GM18507 (cell line): ENCODE measurements at regions not wholly inside any gene's neighbourhood (a gene's known extent, or its start where the extent isn't known, plus 50 kb on each side); places are given as distances from the start of the nearest gene placed in this dataset.

Source experiments
- DNase-seq: peaks from one replicate; pipeline ENCODE4 v3.0.0; 2011; ENCODE audit warnings: low read depth; ENCODE audit not compliant: insufficient read length; ENCODE audit errors: extremely low spot score
- FAIRE-seq: peaks from 2 replicates; lab custom pipeline; 2011; peaks lifted over from hg19 to GRCh38; lab: Jason Lieb, UNC

DNA sequence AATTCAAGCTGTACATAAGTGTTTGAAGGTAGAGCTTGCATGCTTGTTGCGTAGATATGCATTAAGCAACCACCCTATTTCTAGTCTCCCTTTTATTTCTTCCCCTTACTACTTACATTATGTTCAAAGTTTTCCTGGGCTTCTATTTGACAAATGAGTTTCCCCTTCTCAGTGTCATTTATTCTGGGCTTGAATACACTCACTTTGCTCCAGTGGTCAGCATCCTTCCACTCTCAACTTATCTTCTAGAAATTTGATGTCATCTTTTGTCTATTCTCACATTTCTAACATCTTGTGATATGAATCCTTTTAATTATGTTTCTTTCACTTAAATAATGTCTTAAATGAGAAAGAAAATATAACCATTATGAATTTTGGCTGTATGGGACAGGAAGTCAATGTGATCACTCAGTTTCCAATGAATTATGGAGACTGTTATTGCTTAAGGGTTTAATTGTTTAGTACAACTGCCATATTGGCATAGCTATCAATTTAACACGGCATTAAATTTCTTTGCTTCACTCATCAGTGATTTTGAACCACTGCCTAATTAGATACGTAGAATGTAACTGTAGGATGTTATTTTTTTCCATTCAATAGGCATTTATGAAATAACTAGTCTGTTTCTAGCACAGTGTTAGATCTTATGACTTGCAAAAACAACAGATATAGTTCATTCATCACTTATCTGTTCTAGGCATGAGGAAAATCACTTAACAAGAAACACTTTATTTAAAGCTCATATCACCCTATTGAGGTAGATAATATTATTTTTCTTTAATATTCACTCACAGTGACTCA is 105.5 kb upstream of the CDH12 start:
- FAIRE-seq = no peak
- DNase-seq = no peak

DNA sequence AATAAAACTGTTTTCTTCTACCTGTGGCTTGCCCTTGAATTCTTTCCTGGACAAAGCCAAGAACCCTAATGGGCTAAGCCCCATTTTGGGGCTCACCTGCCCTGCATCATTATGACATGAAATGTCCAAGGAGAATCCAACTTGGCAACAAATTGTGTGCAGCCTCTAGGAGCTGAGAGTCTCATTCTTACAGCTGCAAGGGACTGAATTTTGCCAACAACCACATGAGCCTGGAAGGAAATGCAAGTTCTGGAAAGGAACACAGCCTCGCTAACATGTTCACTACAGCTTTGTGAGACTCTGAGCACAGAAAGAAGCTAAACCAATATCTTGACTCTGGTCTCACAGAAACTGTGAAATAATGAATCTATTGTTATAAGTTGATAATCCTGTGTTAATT is 94.8 kb upstream of the CDH12 start:
- FAIRE-seq (no peak), DNase-seq (no peak)

DNA sequence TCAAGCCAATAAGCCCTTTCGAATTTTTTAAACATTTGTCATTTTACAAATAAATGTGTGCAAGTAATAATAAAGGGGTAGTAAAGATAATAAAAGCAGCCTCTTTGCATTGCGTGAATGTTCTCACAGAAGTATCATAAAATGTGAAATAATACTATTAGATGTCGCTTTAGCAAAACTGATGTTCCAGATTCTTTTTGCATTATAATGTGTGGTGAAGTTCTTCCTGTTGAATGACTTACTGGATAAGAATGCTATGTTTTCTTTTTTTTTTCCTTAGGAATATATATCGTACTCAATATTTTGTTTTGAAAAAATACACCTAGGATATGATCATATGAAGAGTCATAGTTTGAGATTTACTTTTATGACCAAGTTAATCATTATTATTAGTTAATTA is 85.2 kb upstream of the CDH12 start:
- FAIRE-seq (no peak), DNase-seq (no peak)

DNA sequence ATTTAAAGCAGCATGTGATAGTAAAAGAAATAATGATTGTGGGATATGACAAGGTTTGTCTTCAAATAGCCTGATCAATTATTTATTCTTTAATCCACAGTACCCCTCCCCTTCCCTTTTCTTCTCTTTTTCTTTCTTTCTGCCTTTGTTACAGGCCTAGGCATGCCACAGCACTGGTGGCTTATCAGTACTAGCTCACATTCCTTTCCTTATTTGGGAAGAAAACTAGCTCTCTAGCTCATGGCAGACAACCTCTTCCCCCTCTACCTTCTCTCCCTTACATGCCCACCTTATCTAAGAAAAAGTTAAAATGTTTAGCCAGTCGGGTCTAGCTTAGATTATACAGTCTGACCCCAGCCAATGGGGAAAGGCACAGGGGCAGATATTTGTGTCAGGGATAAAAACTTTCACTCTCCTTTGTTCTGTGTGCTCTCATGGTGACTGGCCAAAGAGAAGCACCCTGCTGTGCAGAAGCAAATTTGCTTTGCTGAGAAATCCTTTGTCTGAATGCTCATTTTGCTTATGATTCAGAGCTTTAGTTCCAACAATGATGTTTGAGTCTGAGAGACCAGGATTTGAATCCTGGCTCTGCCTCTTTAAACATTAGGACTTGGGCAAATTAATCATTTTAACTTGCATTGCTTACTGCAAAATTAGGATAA is 75.8 kb upstream of the CDH12 start:
- FAIRE-seq = no peak
- no peak for DNase-seq

DNA sequence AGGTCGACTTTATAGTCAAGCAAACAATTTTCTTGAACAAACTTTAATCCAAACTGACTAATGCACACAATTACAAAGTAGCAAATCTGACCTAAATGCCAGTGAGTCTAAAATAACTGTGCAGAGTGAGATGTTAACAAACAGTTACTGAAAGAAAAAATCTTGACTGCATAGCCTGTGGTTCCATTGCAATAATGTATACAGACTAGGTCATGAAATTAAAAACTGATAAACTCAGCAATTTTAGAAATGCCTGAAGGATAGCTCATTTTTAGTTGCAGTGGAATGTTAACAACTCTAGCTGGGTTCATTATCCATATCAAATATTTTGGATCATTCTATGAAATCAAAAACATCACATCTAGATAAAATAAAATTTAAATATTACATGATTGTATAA is 73.4 kb upstream of the CDH12 start:
- no peak for DNase-seq
- no peak for FAIRE-seq

DNA sequence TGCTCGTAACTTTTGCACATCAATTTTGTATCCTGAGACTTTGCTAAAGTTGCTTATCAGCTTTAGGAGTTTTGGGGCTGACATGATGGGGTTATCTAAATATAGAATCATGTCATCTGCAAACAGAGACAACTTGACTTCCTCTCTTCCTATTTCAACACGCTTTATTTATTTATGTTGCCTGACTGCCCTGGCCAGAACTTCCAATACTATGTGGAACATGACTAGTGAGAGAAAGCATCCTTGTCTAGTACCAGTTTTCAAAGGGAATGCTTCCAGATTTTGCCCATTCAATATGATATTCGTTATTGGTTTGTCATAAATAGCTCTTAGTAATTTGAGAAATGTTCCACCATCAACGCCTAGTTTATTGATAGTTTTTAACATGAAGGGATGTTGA is 65.4 kb upstream of the CDH12 start:
- DNase-seq (no peak), FAIRE-seq (no peak)

DNA sequence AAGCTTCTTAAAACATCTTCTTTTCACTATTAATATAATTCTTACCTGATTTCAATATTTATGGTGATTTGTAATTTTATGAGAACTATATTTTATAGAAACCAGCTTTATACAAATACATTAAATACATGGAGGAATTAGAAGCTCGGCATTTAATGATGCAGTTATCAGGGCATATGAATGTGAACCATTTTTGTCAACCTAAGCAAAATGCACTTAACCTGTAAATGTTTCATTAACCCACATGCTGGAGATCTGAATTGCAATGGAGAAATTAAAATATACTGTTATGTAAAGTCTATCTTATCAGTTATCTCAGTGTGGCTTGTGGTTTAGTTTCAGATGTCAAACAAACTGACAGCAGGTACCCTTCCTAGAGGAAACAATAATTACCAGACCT is 63.2 kb upstream of the CDH12 start:
- no peak for FAIRE-seq
- no peak for DNase-seq

DNA sequence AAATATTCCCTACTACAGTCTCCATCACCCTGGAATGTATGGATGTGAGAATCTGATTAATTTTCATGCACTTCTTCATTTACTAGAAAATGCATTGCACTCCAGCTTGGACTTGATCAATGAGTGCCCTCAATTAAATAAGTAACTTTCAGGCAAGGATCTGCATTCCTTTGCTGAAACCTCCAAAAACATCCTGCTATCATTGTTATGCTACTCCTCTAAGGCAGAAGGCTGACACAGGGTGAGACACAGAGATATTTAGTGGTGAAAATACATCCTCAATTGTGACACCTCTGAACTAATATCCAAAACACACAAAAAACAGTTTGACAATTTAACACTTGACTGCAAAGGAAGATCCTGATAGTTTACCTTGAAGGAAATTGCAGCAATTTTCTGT is 57.9 kb upstream of the CDH12 start:
- FAIRE-seq (no peak), DNase-seq (no peak)

DNA sequence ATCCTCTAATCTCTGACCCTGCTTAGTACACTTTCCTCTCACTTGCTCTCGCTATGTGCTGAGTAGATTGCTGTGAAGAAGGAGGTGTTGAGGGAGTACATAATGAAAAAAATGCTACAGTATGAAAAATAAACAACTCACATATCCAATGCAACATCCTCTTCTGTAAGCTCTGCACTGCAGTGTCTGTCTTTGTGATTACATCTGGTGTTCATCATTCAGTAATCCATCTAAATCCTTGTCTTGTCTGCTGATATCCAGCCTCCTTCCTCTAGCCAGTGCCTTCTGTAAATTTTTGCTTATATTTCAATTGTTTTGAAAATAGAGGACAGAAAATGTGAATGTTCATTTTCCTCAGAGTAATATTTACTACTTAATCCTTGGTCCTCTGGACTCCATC is 57.4 kb upstream of the CDH12 start:
- no peak for DNase-seq
- FAIRE-seq = no peak

DNA sequence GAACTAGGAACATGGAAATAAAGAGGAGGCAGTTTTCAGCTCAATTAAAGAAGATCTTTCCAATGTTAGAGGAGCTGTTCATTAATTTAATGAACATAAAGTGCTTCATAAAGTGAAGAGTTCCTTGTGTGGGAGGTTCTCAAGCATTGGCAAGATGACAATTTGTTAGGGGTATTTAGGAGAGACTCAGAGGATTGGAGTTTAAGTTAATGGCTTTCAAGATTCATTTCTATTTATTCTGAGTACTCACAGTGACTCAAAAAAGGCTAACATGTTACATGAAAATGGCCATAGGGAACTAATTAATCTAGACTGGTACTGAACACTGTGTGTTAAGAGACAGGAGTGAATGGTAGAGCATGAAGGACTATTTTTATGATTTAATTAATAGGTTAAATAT is 55.4 kb upstream of the CDH12 start:
- no peak for DNase-seq

DNA sequence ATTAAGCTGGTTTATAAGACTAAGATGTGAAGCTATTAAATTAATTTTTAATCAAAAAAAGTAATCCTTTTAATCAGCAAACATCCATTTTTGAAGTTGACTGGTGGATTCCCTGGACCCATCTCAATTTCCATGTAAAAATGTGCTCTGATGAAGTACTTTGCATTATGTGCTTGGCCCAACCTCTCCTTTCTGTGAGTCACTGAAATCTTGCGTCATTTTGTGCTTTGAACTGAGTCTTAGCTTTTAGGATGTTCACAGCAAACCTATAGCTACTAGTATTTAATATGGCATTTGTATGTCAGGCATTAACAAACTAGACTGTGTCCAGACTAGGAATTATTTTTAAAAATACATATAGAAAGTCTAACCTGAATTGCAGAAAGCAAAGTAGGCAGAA is 55.0 kb upstream of the CDH12 start:
- no peak for DNase-seq
- no peak for FAIRE-seq

More for the DNA sequence above, 55.4 kb upstream of the CDH12 start:
- no peak for FAIRE-seq
